Activated CD4-positive, alpha-beta memory T cell treated with anti-CD3 and anti-CD28 coated beads for 36 hours (primary cell): ENCODE measurements at regions not wholly inside any gene's neighbourhood (a gene's known extent, or its start where the extent isn't known, plus 50 kb on each side); places are given as distances from the start of the nearest gene placed in this dataset.

Experiments used
- CTCF ChIA-PET: fragments of 350-600 bp; sonication (Branson Sonifier 250); formaldehyde crosslinking; loops from one replicate; lab custom pipeline; 2021; ENCODE audit warnings: antibody characterized with exemption, inconsistent platforms; lab: Charles Lee
- POLR2A ChIA-PET: fragments of 350-600 bp; sonication (Branson Sonifier 250); formaldehyde crosslinking; loops from one replicate; lab custom pipeline; 2021; ENCODE audit warnings: antibody characterized with exemption; lab: Charles Lee
- DNase-seq: peaks from one replicate; pipeline ENCODE4 v3.0.0-alpha.2; 2020
- H3K27ac Mint-ChIP-seq: one replicate; pipeline ENCODE4 v1.8.0; 2021; ENCODE audit warnings: mixed read lengths
- H3K27me3 Mint-ChIP-seq: one replicate; pipeline ENCODE4 v1.8.0; 2021; ENCODE audit warnings: mixed read lengths
- H3K36me3 Mint-ChIP-seq: one replicate; pipeline ENCODE4 v1.8.0; 2021; ENCODE audit warnings: mixed read lengths
- H3K4me1 Mint-ChIP-seq: one replicate; pipeline ENCODE4 v1.8.0; 2021; ENCODE audit warnings: low read depth, mixed read lengths
- H3K4me3 Mint-ChIP-seq: one replicate; pipeline ENCODE4 v1.8.0; 2021; ENCODE audit warnings: mild to moderate bottlenecking, mixed read lengths
- H3K9me3 Mint-ChIP-seq: one replicate; pipeline ENCODE4 v1.8.0; 2021; ENCODE audit warnings: mixed read lengths
- intact Hi-C: fragments of 100-400 bp; cut with micrococcal nuclease; formaldehyde crosslinking; loops from one replicate; pipeline ENCODE4 v1.15.1; 2023

DNA sequence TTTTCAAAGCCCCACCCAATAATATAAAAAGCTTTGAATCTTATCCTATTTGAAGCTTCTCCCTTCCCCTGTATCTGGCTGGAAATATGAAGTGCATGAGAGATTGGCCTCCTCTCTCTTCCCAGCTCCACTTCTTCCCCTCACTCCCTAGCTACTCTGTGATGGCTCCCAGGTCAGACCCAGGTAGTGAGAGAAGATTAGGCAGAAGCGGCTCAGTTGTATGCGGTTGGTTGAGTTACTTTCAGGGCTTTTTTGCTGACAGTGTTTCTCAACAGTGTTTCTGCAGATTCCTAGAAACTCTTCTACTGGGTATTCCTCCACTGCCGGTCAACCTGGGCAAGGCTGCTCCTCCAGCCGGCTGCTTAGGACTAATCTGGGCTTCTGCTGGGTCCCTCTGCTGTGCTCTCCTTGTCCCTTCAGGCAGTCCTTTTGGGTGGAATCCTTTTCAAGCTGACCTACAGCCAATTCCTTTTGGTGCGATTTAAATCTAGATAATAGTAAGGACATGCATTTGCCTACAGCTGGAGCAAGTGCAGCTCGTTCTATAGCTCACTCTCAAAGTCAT, 87.4 kb upstream of the SLC7A11 start:
- ChIA-PET POLR2A (no interaction called here), CTCF (no interaction called here)
- Mint-ChIP-seq H3K36me3 (no peaks in the 10 kb centered on the region), H3K4me3 (no peak overlapping the region), H3K9me3 (peaks cover 2% of the 10 kb centered on the region), H3K4me1 (no peaks in the 10 kb centered on the region), H3K27ac (no peak overlapping the region), H3K27me3 (no peaks in the 10 kb centered on the region)
- intact Hi-C loops: no loop called here
- no peak for DNase-seq

DNA sequence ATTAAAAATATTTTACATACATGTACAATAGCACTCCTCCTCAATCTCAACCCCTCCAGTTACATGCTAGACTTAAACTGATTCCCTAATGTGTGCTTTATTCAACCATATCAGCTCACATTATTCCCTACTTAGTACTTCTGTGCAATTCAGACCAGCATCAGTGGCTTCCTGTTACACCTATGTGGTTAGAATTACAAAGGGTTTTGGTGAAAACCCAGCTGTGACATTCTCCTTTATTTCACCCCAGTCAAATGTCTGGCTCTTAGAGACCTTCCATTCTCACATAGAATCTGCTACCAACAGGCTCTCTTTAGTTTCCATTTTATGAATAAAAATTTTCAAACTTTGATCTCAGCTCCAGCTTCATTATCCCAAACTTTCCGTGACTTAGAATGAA, 85.2 kb upstream of the SLC7A11 start:
- CTCF ChIA-PET: no interaction called here

GRCh38 chr4:138320831-138321230, 78.7 kb upstream of the SLC7A11 start:
- no peak for DNase-seq
- CTCF ChIA-PET: no interaction called here
- H3K27me3 Mint-ChIP-seq: no peaks in the 10 kb centered on the region

More for the DNA sequence above, 85.2 kb upstream of the SLC7A11 start:
- intact Hi-C loops: no loop called here
- Mint-ChIP-seq H3K9me3 (no peaks in the 10 kb centered on the region), H3K27me3 (no peaks in the 10 kb centered on the region), H3K4me1 (no peaks in the 10 kb centered on the region), H3K4me3 (no peak overlapping the region), H3K27ac (no peak overlapping the region), H3K36me3 (no peaks in the 10 kb centered on the region)
- POLR2A ChIA-PET: no interaction called here
- no peak for DNase-seq

GRCh38 chr4:138320030-138320429, 77.9 kb upstream of the SLC7A11 start:
- H3K4me3 Mint-ChIP-seq: no peak overlapping the region
- no peaks in the 10 kb centered on the region for H3K9me3 Mint-ChIP-seq
- H3K27me3 Mint-ChIP-seq: no peaks in the 10 kb centered on the region
- no peak overlapping the region for H3K27ac Mint-ChIP-seq
- DNase-seq: no peak
- ChIA-PET POLR2A (no interaction called here), CTCF (no interaction called here)
- H3K4me1 Mint-ChIP-seq: no peaks in the 10 kb centered on the region
- intact Hi-C loops: no loop called here
- H3K36me3 Mint-ChIP-seq: no peaks in the 10 kb centered on the region

More at GRCh38 chr4:138320831-138321230, 78.7 kb upstream of the SLC7A11 start:
- POLR2A ChIA-PET: interaction anchor here (0.6 kb wide), 1 partner anchor 23 kb away, joined by 4 read pairs; no protein-coding TSS in a partner anchor
- Mint-ChIP-seq H3K36me3 (no peaks in the 10 kb centered on the region), H3K9me3 (no peaks in the 10 kb centered on the region), H3K27ac (no peak overlapping the region), H3K4me3 (no peak overlapping the region), H3K4me1 (no peaks in the 10 kb centered on the region)
- intact Hi-C loops: no loop called here

- POLR2A ChIA-PET: no interaction called here
- H3K4me1 Mint-ChIP-seq: no peaks in the 10 kb centered on the region
- no peak overlapping the region for H3K4me3 Mint-ChIP-seq
- DNase-seq: no peak
- CTCF ChIA-PET: no interaction called here
- H3K27ac Mint-ChIP-seq: no peak overlapping the region
- H3K27me3 Mint-ChIP-seq: no peaks in the 10 kb centered on the region
- intact Hi-C loops: no loop called here
- no peaks in the 10 kb centered on the region for H3K36me3 Mint-ChIP-seq
- H3K9me3 Mint-ChIP-seq: no peaks in the 10 kb centered on the region
Observed at GRCh38 chr4:138317175-138317748, 75.1 kb upstream of the SLC7A11 start.

GRCh38 chr4:138312536-138312911, 70.4 kb upstream of the SLC7A11 start:
- Mint-ChIP-seq H3K4me3 (no peak overlapping the region), H3K36me3 (no peaks in the 10 kb centered on the region), H3K27ac (no peak overlapping the region), H3K27me3 (no peaks in the 10 kb centered on the region), H3K9me3 (no peaks in the 10 kb centered on the region), H3K4me1 (no peaks in the 10 kb centered on the region)
- CTCF ChIA-PET: no interaction called here
- intact Hi-C loops: no loop called here
- DNase-seq: no peak
- POLR2A ChIA-PET: no interaction called here

GRCh38 chr4:138311771-138312535, 69.8 kb upstream of the SLC7A11 start:
- Mint-ChIP-seq H3K4me1 (no peaks in the 10 kb centered on the region), H3K27ac (no peak overlapping the region), H3K36me3 (no peaks in the 10 kb centered on the region), H3K27me3 (no peaks in the 10 kb centered on the region), H3K4me3 (no peak overlapping the region), H3K9me3 (no peaks in the 10 kb centered on the region)
- intact Hi-C loops: no loop called here
- ChIA-PET POLR2A (no interaction called here), CTCF (no interaction called here)
- DNase-seq: no peak

DNA sequence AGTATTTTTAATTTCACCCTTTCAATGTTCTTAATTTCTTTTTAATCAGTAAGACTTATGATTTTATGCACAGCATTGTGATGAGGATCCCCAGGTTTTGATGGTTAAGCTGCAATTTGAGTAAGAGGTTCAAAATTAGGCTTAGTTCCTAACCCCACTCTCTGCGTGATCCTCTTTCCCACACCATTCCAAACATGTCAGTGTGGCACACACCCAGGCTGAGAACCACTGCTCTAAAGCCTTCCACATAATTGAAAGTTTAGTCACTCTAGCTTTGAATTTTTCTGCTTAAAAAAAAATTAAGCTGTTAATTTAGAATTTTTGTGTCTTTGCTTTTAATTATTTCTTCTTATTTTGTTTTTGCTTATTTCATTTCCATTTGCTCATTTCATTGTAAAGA, 68.8 kb upstream of the SLC7A11 start:
- DNase-seq: no peak
- ChIA-PET POLR2A (no interaction called here), CTCF (no interaction called here)
- Mint-ChIP-seq H3K27me3 (no peaks in the 10 kb centered on the region), H3K4me3 (no peak overlapping the region), H3K9me3 (no peaks in the 10 kb centered on the region), H3K36me3 (no peaks in the 10 kb centered on the region), H3K4me1 (no peaks in the 10 kb centered on the region), H3K27ac (no peak overlapping the region)
- intact Hi-C loops: no loop called here

GRCh38 chr4:138310498-138310897, 68.3 kb upstream of the SLC7A11 start:
- H3K4me1 Mint-ChIP-seq: no peaks in the 10 kb centered on the region
- intact Hi-C loops: no loop called here
- H3K27me3 Mint-ChIP-seq: no peaks in the 10 kb centered on the region
- ChIA-PET POLR2A (no interaction called here), CTCF (no interaction called here)
- H3K9me3 Mint-ChIP-seq: no peaks in the 10 kb centered on the region
- no peak overlapping the region for H3K27ac Mint-ChIP-seq
- H3K36me3 Mint-ChIP-seq: no peaks in the 10 kb centered on the region
- no peak overlapping the region for H3K4me3 Mint-ChIP-seq
- DNase-seq: no peak

GRCh38 chr4:138308356-138308755, 66.2 kb upstream of the SLC7A11 start:
- Mint-ChIP-seq H3K36me3 (no peaks in the 10 kb centered on the region), H3K4me1 (no peaks in the 10 kb centered on the region), H3K4me3 (no peak overlapping the region), H3K9me3 (no peaks in the 10 kb centered on the region), H3K27me3 (no peaks in the 10 kb centered on the region), H3K27ac (no peak overlapping the region)
- DNase-seq: no peak
- ChIA-PET POLR2A (no interaction called here), CTCF (no interaction called here)
- intact Hi-C loops: no loop called here

- DNase-seq: no peak
- Mint-ChIP-seq H3K4me1 (no peaks in the 10 kb centered on the region), H3K4me3 (no peak overlapping the region), H3K27ac (no peak overlapping the region), H3K27me3 (no peaks in the 10 kb centered on the region), H3K9me3 (no peaks in the 10 kb centered on the region), H3K36me3 (no peaks in the 10 kb centered on the region)
- POLR2A ChIA-PET: no interaction called here
- CTCF ChIA-PET: no interaction called here
- intact Hi-C loops: no loop called here
Observed at GRCh38 chr4:138307319-138307718, 65.2 kb upstream of the SLC7A11 start.

DNA sequence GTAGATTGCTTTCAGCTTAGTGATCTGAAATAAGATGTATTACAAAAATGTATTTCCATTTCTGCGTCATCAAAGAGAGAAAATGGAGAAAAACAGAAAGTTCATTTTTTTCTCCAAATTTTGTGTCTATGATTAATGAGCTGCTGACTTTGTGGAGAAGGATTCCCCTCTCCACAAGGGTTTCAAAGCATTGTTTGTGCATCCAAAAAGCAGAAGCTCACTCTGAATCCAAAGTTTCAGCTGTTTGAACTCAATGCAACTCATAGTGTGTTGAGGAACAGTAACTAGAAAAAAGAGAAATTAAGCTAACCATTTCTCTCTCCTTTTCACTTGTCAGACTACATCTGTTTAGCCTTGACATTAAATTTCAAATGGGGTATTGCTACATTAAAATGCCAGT, 62.9 kb upstream of the SLC7A11 start:
- intact Hi-C loops: no loop called here
- H3K27ac Mint-ChIP-seq: no peak overlapping the region
- CTCF ChIA-PET: no interaction called here
- no peak overlapping the region for H3K4me3 Mint-ChIP-seq
- DNase-seq: no peak
- H3K36me3 Mint-ChIP-seq: no peaks in the 10 kb centered on the region
- H3K4me1 Mint-ChIP-seq: no peaks in the 10 kb centered on the region
- H3K27me3 Mint-ChIP-seq: no peaks in the 10 kb centered on the region
- no peaks in the 10 kb centered on the region for H3K9me3 Mint-ChIP-seq
- POLR2A ChIA-PET: no interaction called here

GRCh38 chr4:138301536-138301935, 59.4 kb upstream of the SLC7A11 start:
- ChIA-PET POLR2A (no interaction called here), CTCF (no interaction called here)
- intact Hi-C loops: no loop called here
- Mint-ChIP-seq H3K4me3 (no peak overlapping the region), H3K27me3 (no peaks in the 10 kb centered on the region), H3K4me1 (no peaks in the 10 kb centered on the region), H3K9me3 (no peaks in the 10 kb centered on the region), H3K27ac (no peak overlapping the region), H3K36me3 (no peaks in the 10 kb centered on the region)
- DNase-seq: no peak
